Astrocyte (in vitro differentiated cells and primary cell): ENCODE measurements at regions not wholly inside any gene's neighbourhood (a gene's known extent, or its start where the extent isn't known, plus 50 kb on each side); places are given as distances from the start of the nearest gene placed in this dataset.

Source experiments
- DNase-seq: peaks from one replicate; pipeline ENCODE4 v3.0.0-alpha.2; 2010; ENCODE audit warnings: low read depth
- FAIRE-seq: peaks from 2 replicates; lab custom pipeline; 2011; peaks lifted over from hg19 to GRCh38; lab: Jason Lieb, UNC
- H2AFZ ChIP-seq: 2 replicates; pipeline ENCODE4 v1.6.0; 2012; ENCODE audit warnings: low read depth, low read length, inconsistent platforms
- H3K27ac ChIP-seq: 2 replicates; pipeline ENCODE4 v1.5.1; 2011; ENCODE audit warnings: low read depth, low read length, inconsistent platforms
- H3K27me3 ChIP-seq: 2 replicates; pipeline ENCODE4 v1.6.0; 2011; ENCODE audit warnings: low read length, inconsistent platforms; ENCODE audit not compliant: insufficient read depth
- H3K36me3 ChIP-seq: 2 replicates; pipeline ENCODE4 v1.5.1; 2011; ENCODE audit warnings: low read length, inconsistent platforms; ENCODE audit not compliant: insufficient read depth
- H3K4me1 ChIP-seq: 2 replicates; pipeline ENCODE4 v1.5.1; 2011; ENCODE audit warnings: low read length, inconsistent platforms; ENCODE audit not compliant: insufficient read depth
- H3K4me2 ChIP-seq: 2 replicates; pipeline ENCODE4 v1.6.0; 2012; ENCODE audit warnings: low read length, inconsistent platforms
- H3K4me3 ChIP-seq: 2 replicates; pipeline ENCODE4 v1.5.1; 2011; ENCODE audit warnings: low read depth, mild to moderate bottlenecking, low read length, inconsistent platforms; ENCODE audit not compliant: insufficient read depth
- H3K79me2 ChIP-seq: 2 replicates; pipeline ENCODE4 v1.6.0; 2012; ENCODE audit warnings: mild to moderate bottlenecking, low read length, inconsistent platforms; ENCODE audit not compliant: insufficient read depth
- H3K9ac ChIP-seq: 2 replicates; pipeline ENCODE4 v1.6.0; 2012; ENCODE audit warnings: mild to moderate bottlenecking, low read length, inconsistent platforms
- H3K9me3 ChIP-seq: 2 replicates; pipeline ENCODE4 v1.5.1; 2012; ENCODE audit warnings: low read depth, mild to moderate bottlenecking, low read length, inconsistent platforms; ENCODE audit not compliant: insufficient read depth
- H4K20me1 ChIP-seq: 2 replicates; pipeline ENCODE4 v1.6.0; 2012; ENCODE audit warnings: low read length, inconsistent platforms; ENCODE audit not compliant: insufficient read depth
- H3K27ac Mint-ChIP-seq: one replicate; pipeline ENCODE4 v1.8.0; 2021; ENCODE audit warnings: mild to moderate bottlenecking, mixed read lengths; ENCODE audit not compliant: unreplicated experiment
- H3K27me3 Mint-ChIP-seq: one replicate; pipeline ENCODE4 v1.8.0; 2021; ENCODE audit warnings: low read depth, mixed read lengths; ENCODE audit not compliant: unreplicated experiment
- H3K36me3 Mint-ChIP-seq: one replicate; pipeline ENCODE4 v1.8.0; 2021; ENCODE audit warnings: low read depth, mixed read lengths; ENCODE audit not compliant: unreplicated experiment
- H3K4me1 Mint-ChIP-seq: one replicate; pipeline ENCODE4 v1.8.0; 2021; ENCODE audit warnings: low read depth, mixed read lengths; ENCODE audit not compliant: unreplicated experiment
- H3K4me3 Mint-ChIP-seq: one replicate; pipeline ENCODE4 v1.8.0; 2021; ENCODE audit warnings: mild to moderate bottlenecking, moderate library complexity, mixed read lengths; ENCODE audit not compliant: unreplicated experiment
- H3K9me3 Mint-ChIP-seq: one replicate; pipeline ENCODE4 v1.8.0; 2021; ENCODE audit warnings: mild to moderate bottlenecking, mixed read lengths; ENCODE audit not compliant: unreplicated experiment
- EZH2 ChIP-seq: IDR thresholded peaks from 2 replicates; pipeline ENCODE4 v1.6.1; 2012; ENCODE audit warnings: mild to moderate bottlenecking, low read length, inconsistent platforms; ENCODE audit not compliant: insufficient read depth
- TF ChIP-seq, protein P1 (sequence below): IDR thresholded peaks from 2 replicates; pipeline ENCODE4 v1.5.1; 2011; ENCODE audit warnings: low read depth, mild to moderate bottlenecking, inconsistent platforms, low read length, moderate library complexity; ENCODE audit not compliant: insufficient read depth

- Mint-ChIP-seq H3K4me1 (no peaks in the 10 kb centered on the region), H3K27ac (no peak overlapping the region), H3K27me3 (peaks cover 34% of the 10 kb centered on the region), H3K9me3 (peaks cover 1% of the 10 kb centered on the region), H3K4me3 (no peak overlapping the region), H3K36me3 (no peaks in the 10 kb centered on the region)
- no peaks in the 10 kb centered on the region for H3K79me2 ChIP-seq
- no peaks in the 10 kb centered on the region for H3K4me1 ChIP-seq
- H3K36me3 ChIP-seq = no peaks in the 10 kb centered on the region
- TF ChIP-seq EZH2 = no peak
- TF ChIP-seq, protein P1, sequence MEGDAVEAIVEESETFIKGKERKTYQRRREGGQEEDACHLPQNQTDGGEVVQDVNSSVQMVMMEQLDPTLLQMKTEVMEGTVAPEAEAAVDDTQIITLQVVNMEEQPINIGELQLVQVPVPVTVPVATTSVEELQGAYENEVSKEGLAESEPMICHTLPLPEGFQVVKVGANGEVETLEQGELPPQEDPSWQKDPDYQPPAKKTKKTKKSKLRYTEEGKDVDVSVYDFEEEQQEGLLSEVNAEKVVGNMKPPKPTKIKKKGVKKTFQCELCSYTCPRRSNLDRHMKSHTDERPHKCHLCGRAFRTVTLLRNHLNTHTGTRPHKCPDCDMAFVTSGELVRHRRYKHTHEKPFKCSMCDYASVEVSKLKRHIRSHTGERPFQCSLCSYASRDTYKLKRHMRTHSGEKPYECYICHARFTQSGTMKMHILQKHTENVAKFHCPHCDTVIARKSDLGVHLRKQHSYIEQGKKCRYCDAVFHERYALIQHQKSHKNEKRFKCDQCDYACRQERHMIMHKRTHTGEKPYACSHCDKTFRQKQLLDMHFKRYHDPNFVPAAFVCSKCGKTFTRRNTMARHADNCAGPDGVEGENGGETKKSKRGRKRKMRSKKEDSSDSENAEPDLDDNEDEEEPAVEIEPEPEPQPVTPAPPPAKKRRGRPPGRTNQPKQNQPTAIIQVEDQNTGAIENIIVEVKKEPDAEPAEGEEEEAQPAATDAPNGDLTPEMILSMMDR = no peak
- DNase-seq (no peak), FAIRE-seq (no peak)
- no peak overlapping the region for H2AFZ ChIP-seq
- no peaks in the 10 kb centered on the region for H4K20me1 ChIP-seq
- H3K9ac ChIP-seq = no peak overlapping the region
- H3K9me3 ChIP-seq = no peaks in the 10 kb centered on the region
- no peak overlapping the region for H3K27ac ChIP-seq
- H3K4me3 ChIP-seq = no peak overlapping the region
- peaks cover 2% of the 10 kb centered on the region for H3K27me3 ChIP-seq
- H3K4me2 ChIP-seq = no peak overlapping the region
Measured at GRCh38 chr12:115011703-115012102, 327.7 kb upstream of the TBX3 start.

DNA sequence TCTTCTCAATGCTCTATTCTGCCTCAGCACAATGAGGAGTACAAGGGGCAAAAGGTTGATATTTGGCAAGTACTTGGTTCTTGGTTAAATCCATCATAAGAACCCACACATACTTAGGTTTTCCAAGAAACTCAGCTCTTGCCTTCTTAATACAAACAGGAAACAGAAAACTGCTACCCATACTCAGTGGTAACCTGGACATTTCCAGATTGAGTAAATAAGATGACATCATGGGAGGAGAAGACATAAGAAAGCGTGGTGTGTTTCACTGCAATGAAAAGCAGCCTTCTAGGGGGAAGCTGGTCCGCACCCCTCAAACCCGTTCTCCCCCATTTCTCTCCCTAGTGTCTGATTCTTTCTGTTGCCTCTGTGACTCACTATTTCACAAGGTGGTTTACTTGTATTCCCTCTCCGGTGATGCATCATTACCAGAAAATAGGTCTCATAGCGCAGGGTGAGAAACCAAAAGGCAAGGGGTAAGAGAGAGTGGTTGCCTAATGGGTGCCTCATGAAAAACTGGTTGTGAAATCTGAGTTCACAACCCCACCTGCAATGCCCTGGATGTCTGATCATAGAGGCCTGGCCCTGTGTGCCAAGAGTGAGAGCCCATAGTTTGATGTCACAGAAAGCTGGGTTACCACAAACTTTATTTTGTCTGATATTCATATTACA, 326.5 kb upstream of the TBX3 start:
- Histone ChIP-seq H3K27ac (no peak overlapping the region), H3K4me3 (no peak overlapping the region), H3K9ac (no peak overlapping the region), H3K27me3 (peaks cover 2% of the 10 kb centered on the region), H3K4me2 (no peak overlapping the region), H3K9me3 (no peaks in the 10 kb centered on the region), H3K79me2 (no peaks in the 10 kb centered on the region), H3K36me3 (no peaks in the 10 kb centered on the region), H2AFZ (no peak overlapping the region), H3K4me1 (no peaks in the 10 kb centered on the region), H4K20me1 (no peaks in the 10 kb centered on the region)
- FAIRE-seq = no peak
- Mint-ChIP-seq H3K36me3 (no peaks in the 10 kb centered on the region), H3K9me3 (peaks cover 1% of the 10 kb centered on the region), H3K27ac (no peak overlapping the region), H3K27me3 (peaks cover 35% of the 10 kb centered on the region), H3K4me1 (no peaks in the 10 kb centered on the region), H3K4me3 (no peak overlapping the region)
- no peak for DNase-seq
- TF ChIP-seq EZH2 = no peak
- TF ChIP-seq, protein P1 = no peak

GRCh38 chr12:115008929-115009328, 325.0 kb upstream of the TBX3 start:
- H3K79me2 ChIP-seq = no peaks in the 10 kb centered on the region
- TF ChIP-seq, protein P1 = no peak
- TF ChIP-seq EZH2 = no peak
- H3K4me3 ChIP-seq = no peak overlapping the region
- H2AFZ ChIP-seq = no peak overlapping the region
- FAIRE-seq (no peak), DNase-seq (no peak)
- H3K9ac ChIP-seq = no peak overlapping the region
- Mint-ChIP-seq H3K36me3 (no peaks in the 10 kb centered on the region), H3K9me3 (peaks cover 1% of the 10 kb centered on the region), H3K4me3 (no peak overlapping the region), H3K27me3 (peaks cover 42% of the 10 kb centered on the region), H3K27ac (no peak overlapping the region), H3K4me1 (no peaks in the 10 kb centered on the region)
- no peaks in the 10 kb centered on the region for H3K27me3 ChIP-seq
- no peaks in the 10 kb centered on the region for H3K4me1 ChIP-seq
- H3K36me3 ChIP-seq = no peaks in the 10 kb centered on the region
- no peaks in the 10 kb centered on the region for H3K9me3 ChIP-seq
- H3K4me2 ChIP-seq = no peak overlapping the region
- H4K20me1 ChIP-seq = no peaks in the 10 kb centered on the region
- no peak overlapping the region for H3K27ac ChIP-seq
